H1 (cell line): ENCODE measurements at regions not wholly inside any gene's neighbourhood (a gene's known extent, or its start where the extent isn't known, plus 50 kb on each side); places are given as distances from the start of the nearest gene placed in this dataset.

ENCODE experiments used
- ATF2 ChIP-seq: IDR thresholded peaks from 2 replicates; pipeline ENCODE4 v1.6.1; 2012; ENCODE audit warnings: low read length, inconsistent platforms
- BRCA1 ChIP-seq: IDR thresholded peaks from 2 replicates; pipeline ENCODE4 v1.6.1; 2012; ENCODE audit warnings: low read depth, low read length, improper control_type of control experiment
- CBX8 ChIP-seq: fragments of 300-800, 300-1000 bp; sonication (generic); IDR thresholded peaks from 2 replicates; pipeline ENCODE4 v1.7.1; 2016; ENCODE audit warnings: low read depth, low read length, borderline replicate concordance
- CTCF ChIP-seq, 3 experiments: IDR thresholded peaks; 1 replicate in 2 of 3; 2 replicates in 1 of 3; pipeline versions ENCODE4 v1.5.1 to v1.6.1; 2011; ENCODE audit warnings: low read length in 3 of 3, mild to moderate bottlenecking in 3 of 3, inconsistent platforms in 2 of 3, low read depth in 1 of 3, moderate library complexity in 1 of 3; ENCODE audit not compliant: insufficient read depth in 1 of 3; ENCODE audit errors: control extremely low read depth in 1 of 3
- EZH2 ChIP-seq: fragments of 200-600 bp; sonication (generic); IDR thresholded peaks from 2 replicates; pipeline ENCODE4 v1.7.1; 2012; ENCODE audit warnings: low read depth, mild to moderate bottlenecking, moderate library complexity, low read length, inconsistent platforms; ENCODE audit not compliant: severe bottlenecking
- GABPA ChIP-seq: IDR thresholded peaks from 2 replicates; pipeline ENCODE4 v1.6.1; 2011; ENCODE audit warnings: mild to moderate bottlenecking, low read length, moderate library complexity, borderline replicate concordance; ENCODE audit not compliant: insufficient read depth
- HDAC6 ChIP-seq: IDR thresholded peaks from one replicate; pipeline ENCODE4 v1.7.1; 2012; ENCODE audit warnings: low read depth, mild to moderate bottlenecking, inconsistent platforms, low read length, moderate library complexity
- NANOG ChIP-seq: IDR thresholded peaks from 2 replicates; pipeline ENCODE4 v1.6.1; 2011; ENCODE audit warnings: low read length, low read depth, mild to moderate bottlenecking, inconsistent platforms; ENCODE audit not compliant: insufficient read depth, poor library complexity, severe bottlenecking
- POLR2A ChIP-seq, 2 experiments: IDR thresholded peaks; 1 replicate in 1 of 2; 2 replicates in 1 of 2; pipeline ENCODE4 v1.6.1; 2011; ENCODE audit warnings: low read depth in 2 of 2, low read length in 2 of 2, mild to moderate bottlenecking in 2 of 2; ENCODE audit errors: control extremely low read depth in 1 of 2
- POLR2AphosphoS5 ChIP-seq: IDR thresholded peaks from 2 replicates; pipeline ENCODE4 v1.6.1; 2011; ENCODE audit warnings: low read depth, low read length
- POU5F1 ChIP-seq: IDR thresholded peaks from 2 replicates; pipeline ENCODE4 v1.6.1; 2011; ENCODE audit warnings: low read depth, mild to moderate bottlenecking, low read length, moderate library complexity
- SIRT6 ChIP-seq: IDR thresholded peaks from one replicate; pipeline ENCODE4 v1.7.1; 2012; ENCODE audit warnings: low read length, inconsistent platforms

- no peak for TF ChIP-seq ATF2
- no peak for TF ChIP-seq EZH2
- no peak for TF ChIP-seq CTCF (IDR thresholded peaks at IDR 0.05; ENCODE audit: control extremely low read depth in 1 of 3, insufficient read depth in 1 of 3, low read depth in 1 of 3, low read length in 3 of 3)
- no peak for TF ChIP-seq HDAC6
- no peak for TF ChIP-seq NANOG
- no peak for TF ChIP-seq POLR2AphosphoS5
- TF ChIP-seq GABPA: no peak
- TF ChIP-seq BRCA1: no peak
- no peak for TF ChIP-seq SIRT6
- TF ChIP-seq CBX8: no peak
- TF ChIP-seq POU5F1: no peak
- no peak for TF ChIP-seq POLR2A (IDR thresholded peaks at IDR 0.05; ENCODE audit: control extremely low read depth in 1 of 2, low read depth in 2 of 2, low read length in 2 of 2)
Observed at GRCh38 chr1:221310180-221310579, 430.9 kb downstream of the HLX start.
